ENCODE measurements at regions not wholly inside any gene's neighbourhood (a gene's known extent, or its start where the extent isn't known, plus 50 kb on each side); places are given as distances from the start of the nearest gene placed in this dataset.

GRCh38 chr15:19973718-19974117 is 567.9 kb downstream of the GOLGA6L6 start:
- TF ChIP-seq CTCF (IDR thresholded peaks at IDR 0.05; ENCODE audit: low read depth, low read length) (peak; percentile 70), MAX (IDR thresholded peaks at IDR 0.05; ENCODE audit: low read depth, low read length) (no peak)

Measured in NB4 (cell line).